ENCODE measurements at regions not wholly inside any gene's neighbourhood (a gene's known extent, or its start where the extent isn't known, plus 50 kb on each side); places are given as distances from the start of the nearest gene placed in this dataset.

GRCh38 chr2:144097440-144098225 lies 422.3 kb downstream of the ZEB2 start:
- no peak for TF ChIP-seq CTCF (IDR thresholded peaks at IDR 0.05; ENCODE audit: low read depth, low read length)
- H3K4me3 ChIP-seq (ENCODE audit: low read depth, low read length), result no peak overlapping the region

- H3K4me3 ChIP-seq (ENCODE audit: low read depth, low read length), result no peak overlapping the region
- TF ChIP-seq CTCF (IDR thresholded peaks at IDR 0.05; ENCODE audit: low read depth, low read length), result no peak
Measured at GRCh38 chr2:144096531-144096930, 423.4 kb downstream of the ZEB2 start.

GRCh38 chr2:144094408-144095151 lies 425.3 kb downstream of the ZEB2 start:
- TF ChIP-seq CTCF (IDR thresholded peaks at IDR 0.05; ENCODE audit: low read depth, low read length), result no peak
- no peak overlapping the region for H3K4me3 ChIP-seq (ENCODE audit: low read depth, low read length)

- TF ChIP-seq CTCF (IDR thresholded peaks at IDR 0.05; ENCODE audit: low read depth, low read length), result no peak
- no peak overlapping the region for H3K4me3 ChIP-seq (ENCODE audit: low read depth, low read length)
Measured at GRCh38 chr2:144091622-144092021, 428.3 kb downstream of the ZEB2 start.

GRCh38 chr2:144088863-144089262 lies 431.1 kb downstream of the ZEB2 start:
- TF ChIP-seq CTCF (IDR thresholded peaks at IDR 0.05; ENCODE audit: low read depth, low read length), result no peak
- no peak overlapping the region for H3K4me3 ChIP-seq (ENCODE audit: low read depth, low read length)

- no peak overlapping the region for H3K4me3 ChIP-seq (ENCODE audit: low read depth, low read length)
- TF ChIP-seq CTCF (IDR thresholded peaks at IDR 0.05; ENCODE audit: low read depth, low read length), result no peak
Measured at GRCh38 chr2:144086965-144087364, 433.0 kb downstream of the ZEB2 start.

GRCh38 chr2:144085016-144085415 lies 434.9 kb downstream of the ZEB2 start:
- TF ChIP-seq CTCF (IDR thresholded peaks at IDR 0.05; ENCODE audit: low read depth, low read length), result no peak
- H3K4me3 ChIP-seq (ENCODE audit: low read depth, low read length), result no peak overlapping the region
